ENCODE measurements at regions not wholly inside any gene's neighbourhood (a gene's known extent, or its start where the extent isn't known, plus 50 kb on each side); places are given as distances from the start of the nearest gene placed in this dataset.
A peak's percentile ranks its signal among the peaks of the same experiment; 100 is the strongest.

DNA sequence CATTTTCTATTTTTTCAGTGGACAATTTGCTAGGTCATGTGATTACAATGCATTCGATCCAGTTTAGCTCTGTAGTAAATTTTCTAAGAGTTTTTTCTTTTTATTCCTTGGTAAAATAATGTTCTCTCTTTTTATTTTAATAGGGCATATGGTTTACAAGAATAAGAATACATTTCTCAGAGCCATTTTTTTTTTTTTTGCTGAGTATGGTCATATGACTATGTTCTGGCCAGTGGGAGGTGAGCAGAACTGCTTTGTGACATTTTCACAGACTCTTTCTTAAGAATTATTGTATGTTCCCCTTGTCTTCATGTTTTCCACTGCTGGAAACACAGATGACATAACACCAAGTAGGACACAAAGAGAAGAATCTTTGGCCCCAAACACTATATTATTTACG is 626.6 kb upstream of the FSHR start:
- H3K4me1 ChIP-seq, result no peaks in the 10 kb centered on the region
- intact Hi-C loops (cut with DNase I), result no loop called here
- no peaks in the 10 kb centered on the region for H3K27me3 ChIP-seq
- ATAC-seq (no peak), DNase-seq (no peak)
- H3K4me3 ChIP-seq, result no peak overlapping the region
- H3K36me3 ChIP-seq, result no peaks in the 10 kb centered on the region
- TF ChIP-seq, protein P1, sequence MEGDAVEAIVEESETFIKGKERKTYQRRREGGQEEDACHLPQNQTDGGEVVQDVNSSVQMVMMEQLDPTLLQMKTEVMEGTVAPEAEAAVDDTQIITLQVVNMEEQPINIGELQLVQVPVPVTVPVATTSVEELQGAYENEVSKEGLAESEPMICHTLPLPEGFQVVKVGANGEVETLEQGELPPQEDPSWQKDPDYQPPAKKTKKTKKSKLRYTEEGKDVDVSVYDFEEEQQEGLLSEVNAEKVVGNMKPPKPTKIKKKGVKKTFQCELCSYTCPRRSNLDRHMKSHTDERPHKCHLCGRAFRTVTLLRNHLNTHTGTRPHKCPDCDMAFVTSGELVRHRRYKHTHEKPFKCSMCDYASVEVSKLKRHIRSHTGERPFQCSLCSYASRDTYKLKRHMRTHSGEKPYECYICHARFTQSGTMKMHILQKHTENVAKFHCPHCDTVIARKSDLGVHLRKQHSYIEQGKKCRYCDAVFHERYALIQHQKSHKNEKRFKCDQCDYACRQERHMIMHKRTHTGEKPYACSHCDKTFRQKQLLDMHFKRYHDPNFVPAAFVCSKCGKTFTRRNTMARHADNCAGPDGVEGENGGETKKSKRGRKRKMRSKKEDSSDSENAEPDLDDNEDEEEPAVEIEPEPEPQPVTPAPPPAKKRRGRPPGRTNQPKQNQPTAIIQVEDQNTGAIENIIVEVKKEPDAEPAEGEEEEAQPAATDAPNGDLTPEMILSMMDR (IDR thresholded peaks at IDR 0.05), result no peak
- no peak overlapping the region for H3K27ac ChIP-seq
- H3K9me3 ChIP-seq, result no peaks in the 10 kb centered on the region

DNA sequence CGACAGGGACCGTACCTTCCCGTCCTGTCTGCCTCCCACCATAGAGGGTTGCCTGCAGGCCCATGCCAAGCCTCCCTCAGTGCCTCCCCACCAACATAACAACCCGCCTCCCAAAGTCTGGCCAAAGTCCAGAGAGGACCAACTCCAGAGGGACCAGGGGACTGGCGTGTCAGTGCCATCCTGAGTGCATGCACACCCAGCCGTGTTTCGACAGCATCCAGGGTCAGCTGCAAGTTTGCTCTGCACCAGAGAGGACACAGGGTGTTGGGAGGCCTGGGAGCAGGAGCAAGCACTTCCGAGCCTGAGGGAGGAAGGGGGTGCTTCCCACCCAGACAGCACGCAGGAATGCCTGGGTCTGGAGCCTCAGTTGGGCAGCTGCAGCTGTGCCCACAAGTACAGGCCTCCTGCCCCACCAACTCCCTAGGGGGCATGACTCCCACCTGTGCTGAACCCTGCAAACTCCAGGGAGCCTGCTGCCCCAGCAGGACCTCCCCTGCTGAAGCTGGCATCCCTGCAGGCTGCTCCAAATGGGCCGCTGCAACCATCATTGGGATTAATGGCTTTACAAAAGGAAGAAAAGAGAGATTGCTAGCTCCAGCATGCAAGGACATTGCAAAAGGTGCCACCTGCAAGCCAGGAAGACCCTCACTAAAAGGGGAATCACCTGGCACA is 618.1 kb upstream of the FSHR start:
- Histone ChIP-seq H3K9me3 (no peaks in the 10 kb centered on the region), H3K36me3 (no peaks in the 10 kb centered on the region), H3K27me3 (no peaks in the 10 kb centered on the region), H3K27ac (no peak overlapping the region), H3K4me1 (no peaks in the 10 kb centered on the region), H3K4me3 (no peak overlapping the region)
- TF ChIP-seq, protein P1 (IDR thresholded peaks at IDR 0.05), result no peak
- DNase-seq, result no peak
- intact Hi-C loops (cut with DNase I), result no loop called here
- peak; percentile 25 for ATAC-seq

DNA sequence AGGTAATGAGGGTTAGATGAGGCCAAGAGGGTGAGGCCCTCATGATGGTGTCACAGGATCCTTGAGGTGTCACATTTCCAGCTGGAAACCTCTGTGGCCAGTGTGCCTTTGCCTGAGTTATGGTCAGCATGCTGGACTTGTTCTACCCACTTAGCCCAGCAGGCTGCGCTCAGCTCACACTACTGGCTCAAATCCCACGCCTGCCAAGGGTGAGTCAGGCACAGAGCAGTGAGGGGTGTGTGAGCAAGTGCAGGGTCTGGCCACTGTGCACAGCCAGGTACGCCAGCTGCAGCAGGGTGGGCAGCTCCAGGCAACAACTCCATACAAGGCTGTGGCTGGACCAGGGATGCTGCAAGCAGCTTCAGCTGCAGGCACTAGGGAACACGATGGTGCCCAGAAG is 616.6 kb upstream of the FSHR start:
- Histone ChIP-seq H3K27me3 (no peaks in the 10 kb centered on the region), H3K36me3 (no peaks in the 10 kb centered on the region), H3K4me1 (no peaks in the 10 kb centered on the region), H3K27ac (no peak overlapping the region), H3K4me3 (no peak overlapping the region), H3K9me3 (no peaks in the 10 kb centered on the region)
- intact Hi-C loops (cut with DNase I), result no loop called here
- DNase-seq (no peak), ATAC-seq (peak; percentile 64)
- TF ChIP-seq, protein P1 (IDR thresholded peaks at IDR 0.05), result peak; percentile 34

DNA sequence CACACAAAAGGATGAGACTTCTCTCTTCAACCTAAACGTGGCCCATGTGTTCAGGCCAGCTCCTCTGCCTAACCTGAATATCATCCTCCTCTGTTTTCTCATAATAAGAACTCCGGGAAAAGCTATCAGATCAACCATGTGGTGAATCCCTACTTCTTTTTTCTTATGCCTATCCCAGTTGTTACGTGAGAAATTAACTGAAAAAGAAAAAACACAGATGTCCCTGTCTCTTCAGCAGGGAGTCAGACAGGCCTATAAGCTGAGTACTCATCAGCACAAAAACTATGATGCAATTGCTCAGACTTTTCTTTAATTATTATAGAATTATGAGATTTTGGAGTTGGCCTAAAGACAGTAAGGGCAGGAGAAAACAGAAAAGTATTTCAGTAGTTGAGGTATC is 613.0 kb upstream of the FSHR start:
- no peak overlapping the region for H3K4me3 ChIP-seq
- TF ChIP-seq, protein P1 (IDR thresholded peaks at IDR 0.05), result no peak
- DNase-seq (no peak), ATAC-seq (no peak)
- no peaks in the 10 kb centered on the region for H3K27me3 ChIP-seq
- H3K27ac ChIP-seq, result no peak overlapping the region
- H3K36me3 ChIP-seq, result no peaks in the 10 kb centered on the region
- peaks cover 4% of the 10 kb centered on the region for H3K9me3 ChIP-seq
- H3K4me1 ChIP-seq, result no peaks in the 10 kb centered on the region
- intact Hi-C loops (cut with DNase I), result no loop called here

DNA sequence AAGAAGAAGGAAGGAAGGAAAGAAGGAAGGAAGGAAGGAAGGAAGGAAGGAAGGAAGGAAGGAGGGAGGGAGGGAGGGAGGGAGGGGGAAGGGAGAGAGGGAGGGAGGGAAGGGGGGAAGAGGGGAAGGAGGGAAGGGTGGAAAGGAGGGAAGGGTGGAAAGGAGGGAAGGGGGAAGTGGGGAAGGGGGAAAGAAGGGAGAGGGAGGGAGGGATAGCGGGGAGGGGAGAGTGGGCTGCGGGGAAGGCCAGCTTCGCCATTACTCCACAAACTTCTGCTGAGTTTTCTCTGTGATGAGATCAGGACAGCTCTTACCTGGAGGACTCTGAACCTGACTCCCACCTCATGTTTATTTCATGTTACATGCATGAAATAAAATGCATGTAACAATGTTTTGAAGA is 601.5 kb upstream of the FSHR start:
- intact Hi-C loops (cut with DNase I), result no loop called here
- ATAC-seq (no peak), DNase-seq (no peak)
- Histone ChIP-seq H3K27ac (no peak overlapping the region), H3K4me1 (no peaks in the 10 kb centered on the region), H3K9me3 (no peaks in the 10 kb centered on the region), H3K4me3 (no peak overlapping the region), H3K27me3 (no peaks in the 10 kb centered on the region), H3K36me3 (no peaks in the 10 kb centered on the region)
- TF ChIP-seq, protein P1 (IDR thresholded peaks at IDR 0.05), result no peak

DNA sequence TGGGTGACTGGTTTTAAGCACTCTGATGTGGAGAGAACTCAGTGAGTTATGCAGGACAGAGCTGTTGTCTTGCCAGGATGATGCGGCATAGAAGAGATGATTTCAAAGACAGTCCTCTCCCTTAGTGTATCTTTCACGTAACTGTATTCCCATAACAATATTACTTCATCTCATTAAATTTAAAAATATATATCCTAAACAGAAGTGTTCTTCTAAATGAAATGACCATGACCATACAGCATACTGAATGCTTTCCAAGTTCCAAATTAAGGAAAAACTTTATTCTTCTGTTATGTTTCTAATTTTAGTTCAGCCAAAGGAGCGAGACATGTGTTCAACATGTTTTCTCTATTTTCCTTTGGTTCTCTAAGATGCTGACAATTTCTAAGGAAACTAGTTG is 600.1 kb upstream of the FSHR start:
- Histone ChIP-seq H3K4me3 (no peak overlapping the region), H3K27me3 (no peaks in the 10 kb centered on the region), H3K4me1 (no peaks in the 10 kb centered on the region), H3K9me3 (no peaks in the 10 kb centered on the region), H3K27ac (no peak overlapping the region), H3K36me3 (no peaks in the 10 kb centered on the region)
- intact Hi-C loops (cut with DNase I), result no loop called here
- TF ChIP-seq, protein P1 (IDR thresholded peaks at IDR 0.05), result no peak
- ATAC-seq, result no peak
- DNase-seq, result no peak

All from upper lobe of right lung (tissue), 1 donor.